Activated naive CD8-positive, alpha-beta T cell (primary cell): ENCODE measurements at regions not wholly inside any gene's neighbourhood (a gene's known extent, or its start where the extent isn't known, plus 50 kb on each side); places are given as distances from the start of the nearest gene placed in this dataset.

Source experiments
- H3K27ac Mint-ChIP-seq: one replicate; pipeline ENCODE4 v1.8.0; 2021; ENCODE audit warnings: mixed read lengths
- H3K27me3 Mint-ChIP-seq: one replicate; pipeline ENCODE4 v1.8.0; 2021; ENCODE audit warnings: mixed read lengths
- H3K36me3 Mint-ChIP-seq: one replicate; pipeline ENCODE4 v1.8.0; 2021; ENCODE audit warnings: mixed read lengths
- H3K4me1 Mint-ChIP-seq: one replicate; pipeline ENCODE4 v1.8.0; 2021; ENCODE audit warnings: low read depth, mixed read lengths
- H3K4me3 Mint-ChIP-seq: one replicate; pipeline ENCODE4 v1.8.0; 2021; ENCODE audit warnings: mild to moderate bottlenecking, mixed read lengths
- H3K9me3 Mint-ChIP-seq: one replicate; pipeline ENCODE4 v1.8.0; 2021; ENCODE audit warnings: low read depth, mixed read lengths

DNA sequence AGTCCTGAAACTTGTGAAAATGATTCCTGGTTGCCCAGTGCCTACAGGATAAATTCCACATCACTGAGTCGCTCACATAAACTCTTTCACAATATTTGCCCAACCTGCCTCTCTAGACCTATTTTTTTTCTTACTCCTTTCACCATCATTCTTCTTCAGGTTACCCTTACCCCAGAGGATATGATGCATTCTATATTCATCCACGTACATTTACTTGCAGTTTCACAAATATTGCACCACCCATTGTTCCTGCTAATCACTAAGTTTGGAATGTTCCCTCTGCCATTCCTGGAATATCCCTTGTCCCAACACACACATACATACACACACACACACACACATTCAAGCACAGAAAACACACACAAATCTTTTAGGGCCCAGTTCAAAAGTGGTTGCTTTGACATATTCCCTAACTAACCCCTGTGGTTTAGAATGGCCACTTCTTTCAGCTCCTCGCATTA lies 379.5 kb downstream of the ETS1 start:
- H3K4me3 Mint-ChIP-seq, result no peak overlapping the region
- H3K4me1 Mint-ChIP-seq, result no peaks in the 10 kb centered on the region
- no peak overlapping the region for H3K27ac Mint-ChIP-seq
- H3K27me3 Mint-ChIP-seq, result no peaks in the 10 kb centered on the region
- peaks cover 7% of the 10 kb centered on the region for H3K36me3 Mint-ChIP-seq
- H3K9me3 Mint-ChIP-seq, result peaks cover 6% of the 10 kb centered on the region

GRCh38 chr11:128206461-128206860 lies 380.9 kb downstream of the ETS1 start:
- no peaks in the 10 kb centered on the region for H3K27me3 Mint-ChIP-seq
- H3K9me3 Mint-ChIP-seq, result peaks cover 6% of the 10 kb centered on the region
- no peak overlapping the region for H3K27ac Mint-ChIP-seq
- no peaks in the 10 kb centered on the region for H3K4me1 Mint-ChIP-seq
- H3K36me3 Mint-ChIP-seq, result peaks cover 7% of the 10 kb centered on the region
- no peak overlapping the region for H3K4me3 Mint-ChIP-seq

DNA sequence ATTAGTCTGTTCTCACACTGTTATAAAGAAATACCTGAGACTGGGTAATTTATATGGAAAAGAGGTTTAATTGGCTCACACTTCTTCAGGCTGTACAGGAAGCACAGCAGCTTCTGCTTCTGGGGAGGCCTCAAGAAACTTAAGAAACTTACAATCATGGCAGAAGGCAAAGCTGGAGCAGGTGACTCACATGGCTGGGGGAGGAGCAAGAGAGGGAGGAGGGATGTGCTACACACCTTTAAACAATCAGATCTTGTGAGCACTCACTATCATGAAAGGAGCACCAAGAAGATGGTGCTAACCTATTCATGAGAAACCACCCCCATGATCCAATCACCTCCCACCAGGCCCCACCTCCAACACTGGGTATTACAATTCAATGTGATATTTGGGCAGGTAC lies 381.6 kb downstream of the ETS1 start:
- Mint-ChIP-seq H3K4me3 (no peak overlapping the region), H3K27ac (no peak overlapping the region), H3K9me3 (peaks cover 6% of the 10 kb centered on the region), H3K27me3 (no peaks in the 10 kb centered on the region), H3K4me1 (no peaks in the 10 kb centered on the region), H3K36me3 (peaks cover 7% of the 10 kb centered on the region)

DNA sequence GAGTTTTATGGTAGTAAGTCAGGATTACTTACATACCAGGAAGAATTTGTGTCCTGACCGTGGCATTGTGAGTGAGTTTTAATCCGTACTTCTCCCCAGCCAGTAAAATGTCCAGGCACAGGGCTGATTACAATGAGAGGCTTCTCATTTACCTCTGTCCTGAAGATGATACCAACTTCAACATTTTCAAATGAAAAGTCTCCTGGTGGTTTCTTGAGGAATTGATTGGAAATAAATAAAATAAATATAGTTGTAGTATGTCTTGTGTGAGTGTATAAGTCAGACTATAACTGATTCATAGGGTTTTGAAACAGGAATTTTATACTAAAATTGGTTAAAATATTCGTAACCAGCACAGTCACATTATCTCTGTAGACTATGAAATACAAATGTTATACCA lies 382.5 kb downstream of the ETS1 start:
- Mint-ChIP-seq H3K36me3 (peaks cover 7% of the 10 kb centered on the region), H3K27ac (no peak overlapping the region), H3K27me3 (no peaks in the 10 kb centered on the region), H3K4me3 (no peak overlapping the region), H3K4me1 (no peaks in the 10 kb centered on the region), H3K9me3 (peaks cover 6% of the 10 kb centered on the region)

- peaks cover 4% of the 10 kb centered on the region for H3K36me3 Mint-ChIP-seq
Measured at GRCh38 chr11:128201801-128202200, 385.6 kb downstream of the ETS1 start.

GRCh38 chr11:128201009-128201408 lies 386.3 kb downstream of the ETS1 start:
- Mint-ChIP-seq H3K4me3 (no peak overlapping the region), H3K36me3 (peaks cover under 1% of the 10 kb centered on the region), H3K27ac (no peak overlapping the region), H3K9me3 (no peaks in the 10 kb centered on the region), H3K4me1 (peaks cover 1% of the 10 kb centered on the region), H3K27me3 (no peaks in the 10 kb centered on the region)

More at GRCh38 chr11:128201801-128202200, 385.6 kb downstream of the ETS1 start:
- H3K9me3 Mint-ChIP-seq, result peaks cover 4% of the 10 kb centered on the region
- no peak overlapping the region for H3K27ac Mint-ChIP-seq
- no peaks in the 10 kb centered on the region for H3K27me3 Mint-ChIP-seq
- H3K4me3 Mint-ChIP-seq, result no peak overlapping the region
- no peaks in the 10 kb centered on the region for H3K4me1 Mint-ChIP-seq

- H3K4me3 Mint-ChIP-seq, result no peak overlapping the region
- no peak overlapping the region for H3K27ac Mint-ChIP-seq
- H3K27me3 Mint-ChIP-seq, result no peaks in the 10 kb centered on the region
- H3K9me3 Mint-ChIP-seq, result no peaks in the 10 kb centered on the region
- H3K36me3 Mint-ChIP-seq, result no peaks in the 10 kb centered on the region
- H3K4me1 Mint-ChIP-seq, result peaks cover 4% of the 10 kb centered on the region
Measured at GRCh38 chr11:128200467-128200866, 386.9 kb downstream of the ETS1 start.

DNA sequence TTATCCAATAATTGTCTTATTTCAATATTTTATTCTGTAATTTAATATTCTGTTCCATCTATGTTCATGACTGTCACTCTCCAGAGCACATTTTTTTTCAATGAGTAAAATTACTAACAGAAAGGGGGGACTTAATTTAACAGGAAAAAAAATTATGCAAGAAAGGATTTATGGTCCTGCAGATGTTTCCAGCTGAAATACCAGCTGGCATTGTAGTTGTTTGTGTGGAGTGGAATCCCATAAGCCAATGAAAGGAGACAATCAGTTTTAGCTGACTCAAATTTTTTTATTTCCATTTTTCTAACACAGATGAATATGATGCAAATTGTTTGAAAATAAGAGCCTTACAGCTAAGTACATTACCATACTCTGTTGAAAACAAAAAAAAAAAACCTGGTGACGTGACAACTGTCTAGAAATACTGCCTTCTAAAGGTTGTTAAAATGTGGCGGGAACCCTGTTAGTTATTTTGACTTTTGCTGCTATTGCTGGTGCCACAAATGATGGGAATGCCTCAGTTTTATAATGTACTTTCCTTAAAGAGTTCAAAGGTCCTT lies 389.1 kb downstream of the ETS1 start:
- Mint-ChIP-seq H3K9me3 (no peaks in the 10 kb centered on the region), H3K4me3 (no peak overlapping the region), H3K27ac (no peak overlapping the region), H3K27me3 (no peaks in the 10 kb centered on the region), H3K36me3 (no peaks in the 10 kb centered on the region), H3K4me1 (peaks cover 26% of the 10 kb centered on the region)

DNA sequence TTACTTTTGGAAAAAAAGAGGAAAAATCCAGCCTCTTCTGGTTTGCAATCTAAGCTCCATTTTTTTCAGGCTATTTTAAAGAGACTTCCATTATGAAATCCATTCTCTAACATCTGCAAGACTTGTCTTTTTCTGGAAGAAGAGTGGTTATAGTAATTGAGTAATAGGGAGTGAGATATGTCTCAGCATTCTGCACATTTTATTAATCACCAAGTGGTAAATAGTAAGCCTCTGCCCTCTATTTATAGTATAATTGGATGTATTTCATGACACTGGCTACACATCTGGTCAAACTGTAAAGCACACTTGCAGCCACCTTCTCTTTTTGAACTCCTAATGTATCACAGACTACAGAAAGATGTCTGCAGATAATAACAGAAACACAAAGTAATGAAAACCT lies 391.1 kb downstream of the ETS1 start:
- Mint-ChIP-seq H3K4me3 (no peak overlapping the region), H3K9me3 (no peaks in the 10 kb centered on the region), H3K27me3 (no peaks in the 10 kb centered on the region), H3K27ac (no peak overlapping the region), H3K36me3 (no peaks in the 10 kb centered on the region), H3K4me1 (peaks cover 26% of the 10 kb centered on the region)

DNA sequence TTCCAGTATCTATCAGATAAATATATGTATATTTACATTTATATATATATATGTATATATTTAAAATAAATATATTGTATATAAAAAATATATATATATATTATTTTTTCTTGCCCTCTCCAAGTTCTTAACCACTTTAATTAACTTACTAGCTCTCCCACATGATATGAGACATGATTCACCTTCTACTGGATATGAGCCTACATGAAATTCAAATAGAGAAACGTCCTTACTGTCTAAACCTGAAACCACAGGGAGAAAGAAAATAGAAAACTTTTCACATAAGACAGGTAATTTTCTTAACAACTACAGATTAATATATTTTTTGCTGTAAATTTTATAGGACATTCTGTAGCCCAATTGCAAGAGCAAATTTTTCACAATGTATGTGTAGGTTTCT lies 391.6 kb downstream of the ETS1 start:
- no peaks in the 10 kb centered on the region for H3K9me3 Mint-ChIP-seq
- no peak overlapping the region for H3K4me3 Mint-ChIP-seq
- no peaks in the 10 kb centered on the region for H3K36me3 Mint-ChIP-seq
- peaks cover 28% of the 10 kb centered on the region for H3K4me1 Mint-ChIP-seq
- H3K27ac Mint-ChIP-seq, result no peak overlapping the region
- H3K27me3 Mint-ChIP-seq, result no peaks in the 10 kb centered on the region

DNA sequence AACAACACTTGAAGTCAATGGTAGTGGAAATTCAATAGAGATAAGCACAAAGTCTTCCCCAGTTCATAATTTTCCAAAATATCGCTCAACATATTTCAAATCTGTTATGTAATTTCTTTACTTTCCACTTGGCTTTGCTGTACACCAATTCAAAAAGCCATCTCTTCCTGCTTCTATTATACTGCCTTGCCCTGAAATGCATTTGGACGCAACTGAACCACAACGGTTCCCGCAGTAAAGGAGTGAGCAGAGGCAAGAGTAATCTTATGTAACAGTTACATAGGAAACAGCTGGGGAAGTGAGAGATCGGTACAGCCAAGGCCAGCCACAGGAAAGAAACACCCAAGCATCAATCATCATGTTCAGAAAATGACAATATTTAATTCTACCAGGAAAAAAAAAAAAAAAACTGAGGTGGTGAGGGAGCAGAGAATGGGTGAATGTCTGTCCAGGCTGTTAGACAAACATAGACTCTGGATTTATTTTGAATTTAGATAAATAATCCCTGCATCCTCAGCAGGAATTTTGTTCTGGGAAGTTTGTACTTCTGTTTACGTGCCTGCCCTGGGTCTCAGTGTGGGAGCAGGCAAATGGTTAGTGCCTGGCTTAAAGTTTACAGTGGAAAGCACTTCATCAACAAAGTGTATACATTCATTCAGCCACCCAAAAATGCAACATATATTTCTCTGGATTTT lies 392.2 kb downstream of the ETS1 start:
- Mint-ChIP-seq H3K27me3 (no peaks in the 10 kb centered on the region), H3K36me3 (no peaks in the 10 kb centered on the region), H3K4me1 (peaks cover 34% of the 10 kb centered on the region), H3K9me3 (no peaks in the 10 kb centered on the region), H3K27ac (peak overlapping the region; percentile 50), H3K4me3 (peak overlapping the region; percentile 60)

DNA sequence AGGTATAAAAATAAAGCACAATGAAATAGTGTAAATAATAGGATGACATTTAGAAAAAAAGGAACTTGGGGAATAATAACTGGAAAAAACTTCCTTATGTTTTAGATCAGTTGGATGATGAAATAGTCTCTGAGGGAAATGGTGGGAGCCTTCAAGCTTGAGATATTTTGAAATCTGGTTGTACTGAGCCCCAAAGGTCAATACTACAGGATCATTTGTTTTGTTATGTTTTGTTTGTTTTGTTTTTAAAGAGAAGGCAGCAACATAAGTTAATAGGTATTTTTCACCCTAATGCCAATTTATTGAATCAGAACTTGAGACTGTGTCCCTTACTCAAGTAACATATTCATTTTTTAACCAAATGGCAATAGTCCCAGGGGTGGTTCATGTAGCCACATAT lies 393.1 kb downstream of the ETS1 start:
- Mint-ChIP-seq H3K4me1 (peaks cover 41% of the 10 kb centered on the region), H3K36me3 (no peaks in the 10 kb centered on the region), H3K27ac (no peak overlapping the region), H3K27me3 (no peaks in the 10 kb centered on the region), H3K4me3 (no peak overlapping the region), H3K9me3 (no peaks in the 10 kb centered on the region)

GRCh38 chr11:128193615-128194014 lies 393.7 kb downstream of the ETS1 start:
- Mint-ChIP-seq H3K4me3 (no peak overlapping the region), H3K36me3 (no peaks in the 10 kb centered on the region), H3K27me3 (no peaks in the 10 kb centered on the region), H3K4me1 (peaks cover 41% of the 10 kb centered on the region), H3K27ac (no peak overlapping the region), H3K9me3 (no peaks in the 10 kb centered on the region)

DNA sequence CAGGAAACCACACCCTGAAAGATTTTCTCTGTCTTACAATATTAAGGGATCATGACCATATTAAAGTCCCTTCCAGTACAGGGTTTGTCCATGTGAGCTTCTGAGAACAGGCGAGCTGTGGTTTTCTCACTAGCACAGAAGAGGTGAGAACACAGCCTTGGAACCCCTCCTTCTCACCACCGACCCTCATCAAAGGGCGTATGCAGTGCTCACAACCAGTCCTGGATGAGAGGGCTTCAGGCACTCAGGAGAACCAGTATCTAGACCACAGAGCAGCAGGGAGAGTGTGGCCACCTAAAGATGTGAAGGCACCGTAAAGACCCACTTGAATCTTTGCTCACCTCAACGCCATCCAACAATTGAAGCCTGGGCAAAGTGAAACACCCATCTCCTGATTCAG lies 397.0 kb downstream of the ETS1 start:
- H3K27ac Mint-ChIP-seq, result peak overlapping the region; percentile 34
- H3K4me1 Mint-ChIP-seq, result peaks cover 36% of the 10 kb centered on the region
- H3K36me3 Mint-ChIP-seq, result peaks cover 10% of the 10 kb centered on the region
- no peak overlapping the region for H3K4me3 Mint-ChIP-seq
- peaks cover 5% of the 10 kb centered on the region for H3K9me3 Mint-ChIP-seq
- H3K27me3 Mint-ChIP-seq, result no peaks in the 10 kb centered on the region

GRCh38 chr11:128189823-128190222 lies 397.5 kb downstream of the ETS1 start:
- Mint-ChIP-seq H3K36me3 (peaks cover 15% of the 10 kb centered on the region), H3K27ac (peak overlapping the region; percentile 34), H3K4me3 (peak overlapping the region; percentile 1), H3K27me3 (no peaks in the 10 kb centered on the region), H3K4me1 (peaks cover 31% of the 10 kb centered on the region), H3K9me3 (peaks cover 5% of the 10 kb centered on the region)
